ENCODE measurements at regions not wholly inside any gene's neighbourhood (a gene's known extent, or its start where the extent isn't known, plus 50 kb on each side); places are given as distances from the start of the nearest gene placed in this dataset.
"Not testable (repeated sequence)": the region's sequence is repeated elsewhere in the genome, so short reads cannot be mapped to it uniquely, and the experiment has no call there.

DNA sequence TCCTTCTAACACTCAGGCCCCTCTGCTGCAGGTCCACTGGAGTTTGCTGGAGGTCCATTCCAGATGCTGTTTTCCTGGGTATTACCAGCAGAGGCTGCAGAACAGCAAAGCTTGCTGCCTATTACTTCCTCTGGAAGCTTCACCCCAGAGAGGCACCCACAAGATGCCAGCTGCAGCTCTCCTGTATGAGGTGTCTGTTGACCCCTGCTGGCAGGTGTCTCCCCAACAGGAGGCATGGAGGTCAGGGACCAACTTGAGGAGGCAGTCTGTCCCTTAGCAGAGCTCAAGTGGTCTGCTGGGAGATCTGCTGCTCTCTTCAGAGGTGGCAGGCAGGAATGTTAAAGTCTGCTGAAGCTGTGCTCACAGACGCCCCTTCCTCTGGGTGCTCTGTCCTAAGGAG, 204.8 kb downstream of the FCRL5 start:
- no peak overlapping the region for H3K4me3 ChIP-seq
- H3K27ac ChIP-seq: no peak overlapping the region

DNA sequence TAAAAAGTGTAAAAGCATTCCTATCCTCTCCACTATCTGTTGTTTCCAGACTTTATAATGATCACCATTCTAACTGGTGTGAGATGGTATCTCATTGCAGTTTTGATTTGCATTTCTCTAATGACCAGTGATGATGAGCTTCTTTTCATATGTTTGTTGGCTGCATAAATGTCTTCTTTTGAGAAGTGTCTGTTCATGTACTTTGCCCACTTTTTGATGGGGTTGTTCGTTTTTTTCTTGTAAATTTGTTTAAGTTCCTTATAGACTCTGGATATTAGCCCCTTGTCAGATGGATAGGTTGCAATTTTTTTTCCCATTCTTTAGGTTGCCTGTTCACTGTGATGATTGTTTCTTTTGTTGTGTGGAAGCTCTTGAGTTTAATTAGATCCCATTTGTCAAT, 199.6 kb upstream of the ETV3 start:
- H3K4me3 ChIP-seq, H3K27ac ChIP-seq: not testable (repeated sequence)

DNA sequence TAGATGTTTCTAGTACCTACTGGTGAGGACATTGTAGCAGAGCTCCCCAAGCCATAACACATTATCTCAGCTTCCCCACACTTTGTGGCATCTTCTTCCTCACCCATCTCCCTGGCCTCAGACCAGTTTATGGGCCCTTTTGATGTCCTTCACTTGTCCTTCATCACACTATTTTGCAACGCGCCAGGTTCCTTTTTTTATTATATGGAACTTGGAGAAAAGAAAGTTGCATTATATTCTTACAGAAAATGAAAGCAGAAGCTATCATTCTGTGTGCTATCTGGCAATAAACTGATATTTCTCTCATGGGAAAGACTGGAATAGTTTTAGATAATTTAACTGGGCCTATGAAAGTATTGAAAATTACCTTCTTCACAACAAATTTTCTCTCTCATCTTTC, 196.9 kb upstream of the ETV3 start:
- Histone ChIP-seq H3K27ac (no peak overlapping the region), H3K4me3 (no peak overlapping the region)

DNA sequence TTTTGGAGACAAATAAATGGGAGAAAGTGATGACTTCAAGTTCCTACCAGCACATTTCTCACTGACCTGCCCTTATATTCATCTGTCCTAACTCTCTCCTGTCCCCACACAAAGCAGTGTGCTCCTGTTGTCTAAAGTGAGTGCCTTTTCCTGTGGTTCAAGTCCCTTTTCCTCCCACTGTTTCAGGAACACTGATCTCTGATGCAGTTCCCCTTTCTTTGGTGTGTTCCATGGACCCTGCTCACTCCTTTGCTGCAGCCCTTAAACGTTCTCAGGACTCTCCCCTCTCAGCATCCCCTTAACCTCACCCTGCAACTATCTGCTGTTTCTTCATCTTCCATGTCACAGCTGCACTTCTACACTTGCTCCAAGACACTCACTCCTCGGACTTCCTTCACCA, 195.8 kb upstream of the ETV3 start:
- no peak overlapping the region for H3K4me3 ChIP-seq
- no peak overlapping the region for H3K27ac ChIP-seq

DNA sequence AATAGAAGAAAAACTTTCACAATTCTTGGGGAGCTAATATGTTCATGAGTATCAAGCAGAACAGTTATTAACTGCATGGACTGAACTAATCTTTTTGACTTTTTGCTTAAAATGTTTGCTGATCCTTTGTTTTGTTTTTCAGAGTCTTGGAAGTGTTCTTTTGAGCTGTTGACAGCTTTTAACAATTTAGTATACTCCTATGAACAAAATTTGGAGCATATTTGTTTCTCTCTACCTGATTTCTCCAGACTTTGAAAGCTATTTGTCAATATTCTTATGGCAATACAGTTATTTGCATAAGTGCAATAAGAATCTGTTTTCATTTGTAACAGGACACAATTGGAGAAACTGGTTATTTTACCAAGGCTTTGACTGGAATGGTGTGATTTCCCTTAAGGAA, 192.0 kb upstream of the ETV3 start:
- not testable (repeated sequence) for H3K27ac ChIP-seq, H3K4me3 ChIP-seq

DNA sequence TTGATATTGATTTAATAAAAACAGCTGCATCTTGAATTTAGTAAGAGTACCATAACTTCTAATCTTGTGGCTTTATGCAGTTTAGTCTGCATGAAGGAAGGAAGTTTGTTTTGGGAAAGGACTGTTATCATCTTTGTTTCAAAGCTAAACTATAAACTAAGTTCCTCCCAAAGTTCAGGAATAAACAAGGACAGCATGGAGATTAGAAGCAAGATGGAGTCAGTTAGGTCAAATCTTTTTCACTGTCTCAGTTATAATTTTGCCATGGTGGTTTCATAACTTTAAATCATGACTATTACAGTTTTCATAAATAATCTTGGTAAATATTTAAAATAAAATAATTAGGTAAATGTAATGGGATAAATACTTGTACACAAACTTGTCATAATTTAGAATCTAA, 189.9 kb upstream of the ETV3 start:
- not testable (repeated sequence) for H3K4me3 ChIP-seq, H3K27ac ChIP-seq

DNA sequence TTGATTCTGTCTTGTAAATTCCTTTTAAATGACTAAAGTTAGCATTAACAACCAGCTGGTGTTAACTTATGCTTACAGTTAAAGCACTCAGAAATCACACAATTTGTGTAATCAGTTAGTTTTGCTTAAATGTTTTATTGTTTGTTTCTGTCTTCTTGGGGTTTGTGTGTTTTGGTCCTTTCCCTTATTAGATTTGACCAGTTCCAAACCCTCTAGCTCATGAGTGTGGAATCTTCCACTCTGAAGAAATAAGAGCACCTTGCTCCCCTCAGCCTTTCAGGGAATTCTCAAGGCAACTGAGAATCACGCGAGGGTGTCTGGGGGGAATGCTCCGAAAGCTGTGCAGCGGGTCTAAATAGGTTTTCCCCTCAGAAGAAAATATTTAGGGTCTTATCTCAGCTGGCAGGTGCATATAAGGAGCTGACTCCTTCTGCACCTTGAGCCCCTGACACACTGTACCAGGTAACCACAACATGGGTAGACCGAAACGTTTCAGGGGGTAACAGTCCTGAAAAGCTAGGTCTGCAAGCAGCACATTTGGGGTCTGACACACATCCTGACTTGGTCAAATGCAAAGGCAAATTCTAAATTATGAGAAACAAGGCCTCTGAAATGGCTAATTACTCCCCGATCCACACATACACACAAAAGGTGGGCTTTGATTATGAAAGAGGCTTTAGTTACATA, 188.1 kb upstream of the ETV3 start:
- Histone ChIP-seq H3K4me3 (no peak overlapping the region), H3K27ac (no peak overlapping the region)

DNA sequence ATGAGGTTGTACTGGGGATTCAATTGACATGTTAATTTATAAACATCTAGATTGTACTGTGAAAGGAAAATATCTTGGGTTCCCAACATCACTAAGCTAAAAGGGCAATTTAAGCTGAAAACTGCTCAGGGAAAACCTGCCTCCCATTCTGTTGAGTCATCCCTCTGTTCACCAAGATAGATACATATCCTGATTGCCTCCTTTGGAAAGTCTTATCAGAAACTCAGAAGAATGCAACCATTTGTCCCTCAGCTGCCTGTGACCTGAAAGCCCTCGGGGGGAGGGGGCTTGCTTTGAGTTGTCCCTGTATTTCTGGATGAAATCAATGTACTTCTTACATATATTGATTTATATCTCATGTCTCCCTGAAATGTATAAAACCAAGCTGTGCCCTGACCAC, 187.0 kb upstream of the ETV3 start:
- Histone ChIP-seq H3K27ac (no peak overlapping the region), H3K4me3 (no peak overlapping the region)

DNA sequence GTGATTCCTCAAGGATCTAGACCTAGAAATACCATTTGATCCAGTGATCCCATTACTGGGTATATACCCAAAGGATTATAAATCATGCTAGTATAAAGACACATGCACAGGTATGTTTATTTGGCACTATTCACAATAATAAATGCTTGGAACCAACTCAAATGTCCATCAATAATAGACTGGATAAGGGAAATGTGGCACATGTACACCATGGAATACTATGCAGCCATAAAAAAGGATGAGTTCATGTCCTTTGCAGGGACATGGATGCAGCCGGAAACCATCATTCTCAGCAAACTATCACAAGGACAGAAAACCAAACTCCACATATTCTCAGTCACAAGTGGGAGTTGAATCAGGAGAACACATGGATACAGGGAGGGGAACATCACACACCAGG, 183.8 kb upstream of the ETV3 start:
- not testable (repeated sequence) for H3K4me3 ChIP-seq, H3K27ac ChIP-seq

DNA sequence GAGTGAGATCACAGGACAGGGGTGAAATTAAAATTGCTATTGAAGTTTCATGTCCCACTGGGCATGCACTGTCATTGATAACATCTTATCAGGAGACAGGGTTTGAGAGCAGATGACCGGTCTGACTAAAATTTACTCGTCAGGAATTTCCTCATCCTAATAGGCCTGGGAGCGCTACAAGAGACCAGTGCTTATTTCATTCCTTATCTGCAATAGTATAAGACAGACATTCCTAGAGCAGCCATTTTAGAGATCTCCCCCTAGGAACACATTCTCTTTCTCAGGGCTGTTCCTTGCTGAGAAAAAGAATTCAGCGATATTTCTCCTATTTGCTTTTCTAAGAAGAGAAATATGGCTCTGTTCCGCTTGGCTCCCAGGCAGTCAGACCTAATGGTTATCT, 181.4 kb upstream of the ETV3 start:
- no peak overlapping the region for H3K27ac ChIP-seq
- H3K4me3 ChIP-seq: no peak overlapping the region

DNA sequence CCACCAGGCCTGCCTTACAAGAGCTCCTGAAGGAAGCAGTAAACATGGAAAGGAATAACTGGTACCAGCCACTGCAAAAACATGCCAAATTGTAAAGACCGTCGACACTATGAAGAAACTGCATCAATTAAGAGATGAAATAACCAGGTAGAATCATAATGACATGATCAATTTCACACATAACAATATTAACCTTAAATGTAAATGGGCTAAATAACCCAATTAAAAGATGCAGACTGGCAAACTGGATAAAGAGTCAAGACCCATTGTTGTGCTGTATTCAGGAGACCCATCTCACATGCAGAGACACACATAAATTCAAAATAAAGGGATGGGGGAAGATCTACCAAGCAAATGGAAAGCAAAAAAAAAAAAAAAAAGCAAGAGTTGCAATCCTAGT, 179.0 kb upstream of the ETV3 start:
- not testable (repeated sequence) for H3K27ac ChIP-seq, H3K4me3 ChIP-seq

DNA sequence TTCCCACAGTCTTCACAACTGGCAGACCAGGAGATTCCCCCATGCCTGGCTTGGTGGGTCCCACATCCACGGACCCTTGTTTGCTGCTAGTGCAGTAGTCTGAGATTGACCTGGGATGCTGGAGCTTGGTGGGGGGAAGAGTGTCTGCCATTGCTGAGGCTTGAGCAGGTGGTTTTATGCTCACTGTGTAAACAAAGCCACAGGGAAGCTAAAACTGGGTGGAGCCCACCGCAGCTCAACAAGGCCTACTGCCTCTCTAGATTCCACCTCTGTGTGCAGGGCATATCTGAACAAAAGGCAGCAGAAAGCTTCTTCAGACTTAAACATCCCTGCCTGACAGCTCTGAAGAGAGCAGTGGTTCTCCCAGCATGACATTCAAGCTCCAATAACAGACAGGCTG, 177.3 kb upstream of the ETV3 start:
- H3K27ac ChIP-seq: no peak overlapping the region
- H3K4me3 ChIP-seq: no peak overlapping the region

DNA sequence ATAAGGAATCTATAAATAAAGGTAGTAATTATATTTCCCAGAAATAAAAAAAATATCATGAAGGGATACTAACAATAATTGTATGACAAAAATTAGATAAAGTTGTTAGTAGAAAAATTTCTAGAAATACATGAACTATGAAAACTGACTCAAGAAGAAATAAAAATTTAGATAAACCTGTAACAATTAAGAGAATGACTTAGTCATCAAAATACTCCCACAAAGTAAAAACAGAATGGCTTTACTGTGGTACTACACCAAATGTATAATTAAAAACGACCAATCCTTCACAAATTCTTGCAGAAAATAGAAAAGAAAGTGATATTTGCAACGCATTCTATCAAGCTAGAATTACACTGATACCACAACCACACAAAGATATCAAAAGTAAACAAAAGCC, 176.2 kb upstream of the ETV3 start:
- H3K27ac ChIP-seq: no peak overlapping the region
- no peak overlapping the region for H3K4me3 ChIP-seq

DNA sequence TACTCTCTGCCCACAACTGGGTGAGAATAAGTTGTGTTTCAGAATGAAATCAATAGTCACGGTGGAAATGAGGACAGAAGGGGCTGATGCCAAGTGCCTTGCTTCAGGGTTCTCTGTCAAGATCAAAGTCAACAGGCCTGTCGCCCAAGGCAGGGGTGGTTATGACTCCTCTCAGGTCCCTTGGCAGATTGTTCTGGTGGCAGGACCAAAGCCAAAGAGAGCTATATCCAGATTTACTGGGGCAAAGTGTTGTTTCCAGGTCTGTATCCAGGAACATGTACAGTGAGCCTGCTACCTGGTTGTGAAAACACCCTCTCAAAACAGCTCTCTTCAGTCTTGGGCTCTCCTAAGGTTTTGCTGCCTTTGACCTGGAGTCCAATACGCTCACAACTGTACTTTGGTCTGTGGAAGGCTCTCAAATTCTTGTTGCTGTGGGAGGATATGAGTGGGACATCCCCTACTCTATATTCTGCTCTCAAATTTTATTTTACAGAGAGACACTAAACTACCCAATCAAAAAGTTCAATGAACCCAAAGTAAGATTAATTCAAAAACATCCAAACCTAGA, 175.1 kb upstream of the ETV3 start:
- Histone ChIP-seq H3K4me3 (no peak overlapping the region), H3K27ac (no peak overlapping the region)

DNA sequence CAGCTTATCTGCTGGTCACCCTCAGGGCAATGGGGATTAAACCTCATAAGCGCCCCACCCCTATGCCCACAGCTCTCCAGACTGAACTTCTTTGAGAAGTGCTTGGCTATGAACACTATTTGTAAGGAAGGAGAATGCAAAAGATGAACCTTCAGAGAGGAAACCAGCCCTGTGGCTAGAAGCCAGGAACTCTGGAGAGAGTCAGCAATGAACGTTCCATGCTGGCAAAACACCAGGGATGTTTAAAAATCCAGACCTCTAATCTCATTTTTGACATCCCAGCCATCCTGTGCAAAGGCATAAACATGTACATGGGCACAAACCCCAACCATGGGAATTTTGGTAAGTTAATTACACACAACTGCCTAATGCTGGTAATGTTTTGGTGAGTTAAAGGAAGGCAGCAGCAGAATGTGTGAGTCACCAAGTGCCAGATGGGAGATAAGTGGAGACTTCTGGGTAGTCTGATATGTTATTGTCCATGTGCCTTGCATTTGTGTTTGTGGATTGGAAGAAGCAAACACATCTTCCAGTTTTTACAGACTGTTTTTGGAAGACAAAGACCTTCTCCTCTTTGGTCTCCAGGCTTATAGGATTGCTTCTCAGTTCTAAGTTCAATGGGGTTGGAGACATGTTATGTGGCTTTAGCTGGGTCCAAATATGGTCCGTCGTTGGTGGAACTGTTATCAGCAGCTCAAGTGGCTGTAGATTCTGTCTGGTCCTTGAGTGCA, 174.1 kb upstream of the ETV3 start:
- Histone ChIP-seq H3K27ac (no peak overlapping the region), H3K4me3 (no peak overlapping the region)

DNA sequence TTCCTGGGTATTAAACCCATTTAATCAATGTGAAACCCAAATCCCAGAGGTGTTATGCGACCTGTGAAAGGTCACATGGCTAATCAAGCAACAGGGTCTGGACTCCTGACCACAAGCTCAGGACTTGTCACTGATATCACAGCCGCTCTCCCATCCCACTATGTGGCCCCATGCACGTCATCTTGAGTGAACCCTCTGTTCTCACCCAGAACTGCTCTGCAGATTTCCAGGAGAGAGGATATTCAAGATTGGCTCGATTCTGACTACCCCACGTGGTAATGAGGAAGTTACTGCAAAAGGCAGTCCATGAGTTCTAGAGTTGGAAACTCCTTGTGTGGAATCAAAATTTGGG, 173.5 kb upstream of the ETV3 start:
- Histone ChIP-seq H3K27ac (no peak overlapping the region), H3K4me3 (no peak overlapping the region)

DNA sequence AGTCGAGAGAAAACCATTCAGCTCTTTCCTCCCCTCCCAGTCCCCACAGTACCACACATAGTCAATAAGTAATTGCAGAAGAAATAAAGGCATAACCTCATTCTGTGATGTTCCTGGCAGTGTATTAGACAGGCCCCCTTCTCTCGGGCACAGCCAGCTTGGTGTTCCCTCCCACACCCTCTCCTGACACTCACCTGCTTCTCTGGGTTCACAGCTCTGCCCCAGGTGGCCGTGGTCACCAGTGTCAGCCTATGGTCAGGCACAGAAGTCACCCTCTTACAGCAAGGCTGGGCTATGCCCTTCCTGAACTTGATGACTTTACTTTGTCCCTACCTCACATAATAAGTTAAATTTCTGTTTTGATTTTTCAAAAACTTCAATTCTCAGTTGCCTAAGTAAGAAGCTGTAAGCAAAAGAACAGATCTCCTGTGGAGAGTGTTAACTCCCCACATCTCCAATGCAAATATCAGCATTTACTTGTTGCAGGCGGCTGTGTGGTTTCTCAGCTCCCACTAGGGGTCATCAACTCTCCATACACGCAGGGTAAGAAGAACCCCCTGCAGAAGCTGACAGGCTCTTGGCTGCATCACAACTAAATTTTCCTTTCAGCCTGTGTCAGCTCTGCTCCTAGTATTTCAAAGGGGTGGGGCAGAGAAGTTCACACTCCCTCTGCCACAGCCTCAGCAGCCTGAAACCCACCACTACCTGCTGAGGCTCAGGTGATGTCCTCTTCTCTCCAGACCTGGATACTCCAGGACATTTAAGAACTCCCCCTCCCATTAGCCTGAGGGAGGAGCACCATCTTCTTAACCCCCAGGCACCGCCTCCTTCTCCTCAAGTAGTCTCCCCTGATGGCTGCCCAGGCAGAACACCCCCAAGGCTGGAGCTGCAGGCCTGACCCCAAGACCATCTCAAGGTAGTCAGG, 172.9 kb upstream of the ETV3 start:
- not testable (repeated sequence) for H3K4me3 ChIP-seq, H3K27ac ChIP-seq

DNA sequence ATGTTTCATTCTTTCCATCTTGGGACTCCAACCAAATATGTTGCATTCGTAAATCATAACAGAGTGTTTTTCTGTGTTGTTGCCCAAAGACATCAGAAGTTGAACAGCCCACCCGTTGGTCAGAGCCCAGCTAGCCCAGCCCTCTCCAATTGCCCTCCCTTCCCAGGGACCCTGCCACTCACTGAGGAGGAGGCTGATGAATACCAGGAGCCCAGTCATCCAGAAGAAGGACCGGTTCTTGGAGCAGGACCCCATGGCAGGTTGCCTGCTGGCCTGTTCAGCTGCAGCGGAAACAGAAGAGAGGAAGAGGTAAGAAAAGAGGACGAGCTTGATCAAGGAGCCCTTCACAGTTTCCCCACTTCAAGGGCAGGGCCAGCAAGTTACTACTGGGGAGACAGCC, 172.2 kb upstream of the ETV3 start:
- no peak overlapping the region for H3K27ac ChIP-seq
- no peak overlapping the region for H3K4me3 ChIP-seq

DNA sequence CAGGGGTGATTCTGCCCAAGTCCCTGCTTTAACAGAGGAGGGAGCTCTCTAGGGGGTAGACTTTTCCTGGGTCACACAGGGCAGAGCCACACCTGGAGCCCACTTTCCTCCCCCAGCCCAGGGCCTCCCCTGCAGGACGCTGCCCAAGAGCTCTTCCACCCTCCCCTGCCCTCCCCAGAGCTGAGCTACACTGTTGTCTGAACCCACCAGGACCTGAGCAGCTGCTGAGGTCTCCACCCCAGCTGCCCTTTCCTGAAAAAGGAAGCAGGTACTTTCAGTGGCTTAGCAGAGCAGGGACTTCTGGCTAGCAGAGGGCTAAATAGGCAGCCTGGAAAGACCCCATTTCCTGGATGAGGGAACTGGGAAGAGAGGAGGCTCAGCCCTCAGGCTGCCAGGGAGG, 169.3 kb upstream of the ETV3 start:
- H3K4me3 ChIP-seq: no peak overlapping the region
- H3K27ac ChIP-seq: no peak overlapping the region

DNA sequence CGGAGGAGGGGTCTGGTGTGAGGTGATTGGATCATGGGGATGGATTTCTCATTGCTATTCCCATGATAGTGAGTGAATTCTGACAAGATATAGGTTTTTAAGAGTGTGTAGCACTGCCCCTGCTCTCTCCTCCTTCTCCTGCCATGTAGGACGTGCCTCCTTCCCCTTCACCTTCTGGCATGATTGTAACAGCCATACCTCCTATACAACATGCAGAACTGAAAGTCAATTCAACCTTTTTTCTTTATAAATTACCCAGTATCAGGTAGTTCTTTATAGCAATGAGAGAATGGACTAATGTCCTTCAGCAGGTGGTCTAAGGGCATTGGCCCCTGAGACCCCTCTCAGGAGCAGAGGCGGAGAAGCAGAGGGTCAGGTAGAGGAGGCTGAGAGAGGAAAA, 168.7 kb upstream of the ETV3 start:
- Histone ChIP-seq H3K4me3 (no peak overlapping the region), H3K27ac (no peak overlapping the region)

DNA sequence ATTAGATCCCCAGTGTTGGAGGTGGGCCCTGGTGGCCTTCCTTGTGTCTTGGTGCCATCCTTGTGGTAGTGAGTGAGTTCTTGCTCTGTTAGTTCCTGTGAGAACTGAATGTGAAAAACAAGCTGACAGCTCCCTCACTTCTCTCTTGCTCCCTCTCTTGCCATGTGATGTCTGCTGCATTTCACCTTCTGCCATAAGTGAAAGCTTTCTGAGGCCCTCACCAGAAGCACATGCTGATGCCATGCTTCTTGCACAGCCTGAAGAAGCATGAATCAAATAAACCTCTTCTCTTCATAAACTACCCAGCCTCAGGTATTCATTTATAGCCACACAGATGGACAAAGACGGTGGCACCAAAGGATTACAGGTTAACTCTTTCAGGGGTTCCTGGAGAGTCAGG, 166.1 kb upstream of the ETV3 start:
- H3K27ac ChIP-seq: no peak overlapping the region
- no peak overlapping the region for H3K4me3 ChIP-seq
